ENCODE measurements at regions not wholly inside any gene's neighbourhood (a gene's known extent, or its start where the extent isn't known, plus 50 kb on each side); places are given as distances from the start of the nearest gene placed in this dataset.

GRCh38 chr17:6915620-6916019, 80.2 kb upstream of the ALOX12 start:
- Histone ChIP-seq H3K27ac (ENCODE audit: low read depth, low read length) (no peak overlapping the region), H2BK120ac (replicated peaks; ENCODE audit: low read depth, low read length) (no peak overlapping the region), H2BK12ac (ENCODE audit: low read depth, low read length) (no peak overlapping the region), H3K27me3 (replicated peaks in 1 of 4; ENCODE audit: control insufficient read depth in 3 of 4, extremely low read depth in 1 of 4, insufficient read depth in 3 of 4, low read length in 3 of 4) (no peaks in the 10 kb centered on the region; a peak in 2 of 7 replicates), H3K36me3 (ENCODE audit: control insufficient read depth in 2 of 4, insufficient read depth in 4 of 4, low read length in 3 of 4) (no peaks in the 10 kb centered on the region), H3K4me3 (ENCODE audit: extremely low read depth in 1 of 4, insufficient read depth in 2 of 4, low read depth in 3 of 4, low read length in 4 of 4) (no peak overlapping the region), H2BK5ac (ENCODE audit: low read depth, low read length) (no peak overlapping the region), H4K91ac (replicated peaks; ENCODE audit: insufficient read length, low read length) (no peak overlapping the region), H3K9ac (replicated peaks in 1 of 4; ENCODE audit: extremely low read depth in 1 of 4, low read depth in 3 of 4, low read length in 3 of 4) (no peak overlapping the region), H3K79me1 (ENCODE audit: low read depth, low read length) (no peaks in the 10 kb centered on the region), H3K18ac (ENCODE audit: extremely low read depth, low read length) (no peak overlapping the region), H3K14ac (ENCODE audit: insufficient read length) (no peak overlapping the region), H3K56ac (replicated peaks; ENCODE audit: insufficient read length, low read depth, low read length) (no peak overlapping the region), H4K5ac (ENCODE audit: insufficient read length, low read depth, low read length) (no peak overlapping the region), H2BK20ac (ENCODE audit: low read length) (no peak overlapping the region), H3K4me2 (ENCODE audit: insufficient read depth in 1 of 2, low read depth in 2 of 2, low read length in 2 of 2) (no peak overlapping the region), H3K4ac (replicated peaks; ENCODE audit: insufficient read length, low read depth, low read length) (no peak overlapping the region), H4K20me1 (replicated peaks in 1 of 2; ENCODE audit: control insufficient read depth in 1 of 2, insufficient read depth in 2 of 2, low read length in 2 of 2) (no peaks in the 10 kb centered on the region), H3K4me1 (replicated peaks in 1 of 4; ENCODE audit: control insufficient read depth in 3 of 4, insufficient read depth in 4 of 4, low read length in 3 of 4) (no peaks in the 10 kb centered on the region), H2AFZ (ENCODE audit: low read length) (no peak overlapping the region), H2BK15ac (ENCODE audit: low read length) (no peak overlapping the region), H3K9me3 (ENCODE audit: insufficient read depth in 2 of 2, low read depth in 1 of 2, low read length in 1 of 2) (peaks cover 18 to 19% of the 10 kb centered on the region in 2 experiments), H3K23ac (ENCODE audit: insufficient read length) (no peak overlapping the region), H2AK5ac (ENCODE audit: low read depth, low read length) (no peak overlapping the region), H3K79me2 (ENCODE audit: control insufficient read depth in 1 of 2, insufficient read depth in 2 of 2, low read length in 2 of 2) (no peaks in the 10 kb centered on the region), H3K23me2 (ENCODE audit: low read depth, low read length) (no peaks in the 10 kb centered on the region), H4K8ac (ENCODE audit: extremely low read depth, insufficient read depth, low read length) (no peak overlapping the region)
- ChIA-PET CTCF (ENCODE audit: partially characterized antibody) (interaction anchor here (0.8 to 5.7 kb wide), 13 partner anchors 8 to 253 kb away, joined by 3 to 152 read pairs (median 7); partner anchors contain the start of genes ALOX12 and BCL6B), POLR2A (ENCODE audit: partially characterized antibody) (interaction anchor here (1.1 to 1.2 kb wide), 2 partner anchors 81 to 105 kb away, joined by 3 read pairs; no protein-coding TSS in a partner anchor)
- no peak for DNase-seq (ENCODE audit: low read depth in 1 of 2, low spot score in 2 of 2)
- WGBS, 2 experiments (ENCODE audit: extremely low coverage in 1 of 2, insufficient coverage in 1 of 2, insufficient read length in 1 of 2, insufficient replicate concordance in 2 of 2, low coverage in 1 of 2, low lambda C conversion rate in 2 of 2, missing lambda C conversion rate in 1 of 2) = 96% methylated on average over 4 of the region's 4 CpGs; no CpG with 5 or more reads in 1 of the 2 experiments
- TF ChIP-seq HDAC6 (IDR thresholded peaks at IDR 0.05; ENCODE audit: low read depth, low read length) (no peak), ATF3 (IDR thresholded peaks at IDR 0.05; ENCODE audit: insufficient read depth, low read depth, low read length) (no peak), GTF2F1 (IDR thresholded peaks at IDR 0.05; ENCODE audit: borderline replicate concordance, low read depth, low read length) (no peak), BACH1 (IDR thresholded peaks at IDR 0.05; ENCODE audit: low read length) (no peak), CBX5 (IDR thresholded peaks at IDR 0.05; ENCODE audit: low read depth, low read length) (no peak), KDM5A (IDR thresholded peaks at IDR 0.05; ENCODE audit: low read length) (no peak), SP1 (IDR thresholded peaks at IDR 0.05; ENCODE audit: low read depth, low read length) (no peak), JUN (IDR thresholded peaks at IDR 0.05; ENCODE audit: low read depth, low read length) (no peak), SIRT6 (IDR thresholded peaks at IDR 0.05; ENCODE audit: low read length) (no peak), E2F6 (IDR thresholded peaks at IDR 0.05) (no peak), CBX8 (IDR thresholded peaks at IDR 0.05; ENCODE audit: borderline replicate concordance, low read depth, low read length) (no peak), TCF12 (IDR thresholded peaks at IDR 0.05; ENCODE audit: low read depth, low read length) (no peak), SP4 (IDR thresholded peaks at IDR 0.05; ENCODE audit: low read length) (no peak), SP2 (IDR thresholded peaks at IDR 0.05; ENCODE audit: low read length) (no peak), NRF1 (IDR thresholded peaks at IDR 0.05; ENCODE audit: low read depth, low read length) (no peak), SRF (IDR thresholded peaks at IDR 0.05; ENCODE audit: low read depth, low read length) (no peak)
- FAIRE-seq = no peak
